GM20431 (cell line): ENCODE measurements at regions not wholly inside any gene's neighbourhood (a gene's known extent, or its start where the extent isn't known, plus 50 kb on each side); places are given as distances from the start of the nearest gene placed in this dataset.

Experiments
- in situ Hi-C: fragments of 300-500 bp; cut with MseI, MboI; formaldehyde crosslinking; loops from one replicate; pipeline ENCODE4 v1.15.0; 2020; ENCODE audit warnings: low sequenced_read_pairs; ENCODE audit not compliant: unreplicated experiment

- in situ Hi-C loops = no loop called here
Observed at GRCh38 chr13:33508060-33508459, 222.5 kb upstream of the STARD13 start.

- in situ Hi-C loops = no loop called here
Observed at GRCh38 chr13:33509642-33510229, 224.2 kb upstream of the STARD13 start.

- in situ Hi-C loops = no loop called here
Observed at GRCh38 chr13:33510350-33510970, 224.9 kb upstream of the STARD13 start.

GRCh38 chr13:33512880-33513554 lies 227.5 kb upstream of the STARD13 start:
- in situ Hi-C loops = no loop called here

- in situ Hi-C loops = no loop called here
Observed at GRCh38 chr13:33514362-33514761, 228.8 kb upstream of the STARD13 start.

GRCh38 chr13:33515146-33515545 lies 229.6 kb upstream of the STARD13 start:
- in situ Hi-C loops = no loop called here

- in situ Hi-C loops = no loop called here
Observed at GRCh38 chr13:33518452-33518851, 232.9 kb upstream of the STARD13 start.

GRCh38 chr13:33519561-33520467 lies 234.3 kb upstream of the STARD13 start:
- in situ Hi-C loops = no loop called here

- in situ Hi-C loops = no loop called here
Observed at GRCh38 chr13:33520468-33520839, 234.9 kb upstream of the STARD13 start.

GRCh38 chr13:33524086-33524485 lies 238.5 kb upstream of the STARD13 start:
- in situ Hi-C loops = no loop called here

- in situ Hi-C loops = loop anchor here (25.0 kb wide), 1 partner anchor 288 kb away; no protein-coding TSS in a partner anchor
Observed at GRCh38 chr13:33525763-33526162, 240.2 kb upstream of the STARD13 start.

GRCh38 chr13:33526718-33527117 lies 241.2 kb upstream of the STARD13 start:
- in situ Hi-C loops = loop anchor here (25.0 kb wide), 1 partner anchor 289 kb away; no protein-coding TSS in a partner anchor

- in situ Hi-C loops = loop anchor here (25.0 kb wide), 1 partner anchor 292 kb away; no protein-coding TSS in a partner anchor
Observed at GRCh38 chr13:33528896-33529295, 243.3 kb upstream of the STARD13 start.

- in situ Hi-C loops = loop anchor here (25.0 kb wide), 1 partner anchor 294 kb away; no protein-coding TSS in a partner anchor
Observed at GRCh38 chr13:33531484-33531883, 245.9 kb upstream of the STARD13 start.

GRCh38 chr13:33535061-33535460 lies 249.5 kb upstream of the STARD13 start:
- in situ Hi-C loops = loop anchor here (25.0 kb wide), 1 partner anchor 298 kb away; no protein-coding TSS in a partner anchor

- in situ Hi-C loops = loop anchor here (25.0 kb wide), 1 partner anchor 299 kb away; no protein-coding TSS in a partner anchor
Observed at GRCh38 chr13:33536601-33537000, 251.0 kb upstream of the STARD13 start.

- in situ Hi-C loops = loop anchor here (25.0 kb wide), 1 partner anchor 300 kb away; no protein-coding TSS in a partner anchor
Observed at GRCh38 chr13:33537026-33537425, 251.5 kb upstream of the STARD13 start.

- in situ Hi-C loops = loop anchor here (25.0 kb wide), 1 partner anchor 300 kb away; no protein-coding TSS in a partner anchor
Observed at GRCh38 chr13:33537676-33538075, 252.1 kb upstream of the STARD13 start.

- in situ Hi-C loops = loop anchor here (25.0 kb wide), 1 partner anchor 304 kb away; no protein-coding TSS in a partner anchor
Observed at GRCh38 chr13:33541456-33541855, 255.9 kb upstream of the STARD13 start.

- in situ Hi-C loops = loop anchor here (25.0 kb wide), 1 partner anchor 305 kb away; no protein-coding TSS in a partner anchor
Observed at GRCh38 chr13:33541962-33542308, 256.4 kb upstream of the STARD13 start.
